HL-60 (cell line): ENCODE measurements at regions not wholly inside any gene's neighbourhood (a gene's known extent, or its start where the extent isn't known, plus 50 kb on each side); places are given as distances from the start of the nearest gene placed in this dataset.
"Not testable (repeated sequence)": the region's sequence is repeated elsewhere in the genome, so short reads cannot be mapped to it uniquely, and the experiment has no call there.

Source experiments
- DNase-seq, 2 experiments: peaks; one replicate each; pipeline ENCODE4 v3.0.0-alpha.2; 2010 to 2020; ENCODE audit warnings: low read depth in 1 of 2, low spot score in 1 of 2
- H3K27ac ChIP-seq: fragments of 250-450 bp; sonication (Bioruptor Pico); replicated peaks from 2 replicates; pipeline ENCODE4 v1.5.1; 2020; ENCODE audit warnings: mild to moderate bottlenecking, moderate library complexity
- H3K27me3 ChIP-seq: fragments of 250-450 bp; sonication (Bioruptor Pico); 2 replicates; pipeline ENCODE4 v1.5.1; 2021; ENCODE audit warnings: mild to moderate bottlenecking, moderate library complexity; ENCODE audit not compliant: insufficient read depth, poor library complexity, severe bottlenecking
- H3K4me3 ChIP-seq: replicated peaks from 2 replicates; pipeline ENCODE4 v1.5.1; 2011; ENCODE audit warnings: mild to moderate bottlenecking, control low read depth, low read length; ENCODE audit not compliant: insufficient read depth
- GABPA ChIP-seq: IDR thresholded peaks from 2 replicates; pipeline ENCODE4 v1.6.1; 2012; ENCODE audit warnings: low read depth
- POLR2AphosphoS5 ChIP-seq: IDR thresholded peaks from 2 replicates; pipeline ENCODE4 v1.6.1; 2012; ENCODE audit warnings: low read depth
- SPI1 ChIP-seq: IDR thresholded peaks from 2 replicates; pipeline ENCODE4 v1.6.1; 2012; ENCODE audit warnings: low read depth, mild to moderate bottlenecking, borderline replicate concordance
- TF ChIP-seq, protein P1 (sequence below): IDR thresholded peaks from 2 replicates; pipeline ENCODE4 v1.6.1; 2012; ENCODE audit warnings: low read depth; ENCODE audit not compliant: insufficient replicate concordance
- TF ChIP-seq, protein P2 (sequence below): IDR thresholded peaks from one replicate; pipeline ENCODE4 v1.5.1; 2011; ENCODE audit warnings: low read length, control low read depth, inconsistent platforms; ENCODE audit not compliant: insufficient read depth

DNA sequence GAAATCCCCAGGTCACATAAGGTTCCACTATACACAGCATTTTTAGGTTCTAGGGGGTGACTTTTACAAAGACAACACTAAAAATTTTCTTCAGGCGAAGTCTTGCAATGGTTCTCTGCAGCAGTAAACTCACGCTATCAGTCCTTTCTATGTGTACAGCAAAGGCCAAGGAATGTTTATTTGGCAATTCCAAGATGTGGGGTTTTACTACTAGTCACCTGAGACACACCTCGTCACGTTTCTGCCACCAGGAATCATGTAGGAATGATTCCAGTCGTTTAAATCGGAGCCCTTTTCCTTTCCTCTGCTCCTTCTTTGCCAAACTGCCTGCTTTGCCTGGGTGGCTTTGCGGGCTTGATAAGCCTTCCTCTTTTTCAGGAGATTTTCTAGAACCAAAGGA, 75.9 kb upstream of the ENPEP start:
- H3K27ac ChIP-seq, result no peak overlapping the region
- no peak for DNase-seq
- TF ChIP-seq SPI1, result no peak
- no peak overlapping the region for H3K4me3 ChIP-seq
- H3K27me3 ChIP-seq, result no peaks in the 10 kb centered on the region

DNA sequence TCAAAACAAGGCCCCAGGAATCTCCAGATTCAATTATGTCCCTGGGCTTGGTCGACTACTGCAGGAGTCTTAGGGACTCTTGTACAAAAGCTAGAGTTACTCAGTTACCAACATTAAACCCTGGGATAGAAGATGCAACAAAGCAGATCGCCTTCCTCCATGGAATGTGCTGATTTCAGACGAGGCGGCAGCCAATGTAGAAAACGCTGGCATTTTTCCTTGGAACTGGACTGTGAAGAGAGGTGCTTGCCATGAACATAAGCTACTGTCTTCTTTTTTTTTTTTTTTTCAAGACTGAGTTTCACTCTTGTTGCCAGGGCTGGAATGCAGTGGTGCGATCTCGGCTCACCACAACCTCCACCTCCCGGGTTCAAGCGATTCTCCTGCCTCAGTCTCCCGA, 76.9 kb upstream of the ENPEP start:
- H3K27ac ChIP-seq, DNase-seq, H3K27me3 ChIP-seq, H3K4me3 ChIP-seq: not testable (repeated sequence)

DNA sequence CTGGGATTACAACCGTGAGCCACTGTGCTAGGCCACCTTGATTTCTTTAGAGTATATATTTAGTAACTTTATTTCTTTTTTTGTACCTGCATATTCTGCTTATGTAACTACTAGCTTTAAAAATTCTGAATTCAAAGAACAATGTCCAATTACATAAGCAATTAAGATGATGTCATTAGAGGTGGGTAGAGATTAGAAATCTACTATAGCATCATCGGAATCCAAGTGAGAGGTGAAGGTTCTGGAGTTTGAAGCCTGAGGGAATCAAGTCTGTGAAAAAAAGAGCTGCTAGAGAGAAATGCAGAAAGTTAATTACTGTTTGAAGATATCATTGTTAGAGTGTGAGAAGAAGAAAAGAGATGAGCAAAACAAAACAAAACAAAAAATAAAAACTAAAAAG, 79.0 kb upstream of the ENPEP start:
- H3K27me3 ChIP-seq, result no peaks in the 10 kb centered on the region
- TF ChIP-seq GABPA (no peak), SPI1 (no peak), POLR2AphosphoS5 (no peak)
- TF ChIP-seq, protein P1, sequence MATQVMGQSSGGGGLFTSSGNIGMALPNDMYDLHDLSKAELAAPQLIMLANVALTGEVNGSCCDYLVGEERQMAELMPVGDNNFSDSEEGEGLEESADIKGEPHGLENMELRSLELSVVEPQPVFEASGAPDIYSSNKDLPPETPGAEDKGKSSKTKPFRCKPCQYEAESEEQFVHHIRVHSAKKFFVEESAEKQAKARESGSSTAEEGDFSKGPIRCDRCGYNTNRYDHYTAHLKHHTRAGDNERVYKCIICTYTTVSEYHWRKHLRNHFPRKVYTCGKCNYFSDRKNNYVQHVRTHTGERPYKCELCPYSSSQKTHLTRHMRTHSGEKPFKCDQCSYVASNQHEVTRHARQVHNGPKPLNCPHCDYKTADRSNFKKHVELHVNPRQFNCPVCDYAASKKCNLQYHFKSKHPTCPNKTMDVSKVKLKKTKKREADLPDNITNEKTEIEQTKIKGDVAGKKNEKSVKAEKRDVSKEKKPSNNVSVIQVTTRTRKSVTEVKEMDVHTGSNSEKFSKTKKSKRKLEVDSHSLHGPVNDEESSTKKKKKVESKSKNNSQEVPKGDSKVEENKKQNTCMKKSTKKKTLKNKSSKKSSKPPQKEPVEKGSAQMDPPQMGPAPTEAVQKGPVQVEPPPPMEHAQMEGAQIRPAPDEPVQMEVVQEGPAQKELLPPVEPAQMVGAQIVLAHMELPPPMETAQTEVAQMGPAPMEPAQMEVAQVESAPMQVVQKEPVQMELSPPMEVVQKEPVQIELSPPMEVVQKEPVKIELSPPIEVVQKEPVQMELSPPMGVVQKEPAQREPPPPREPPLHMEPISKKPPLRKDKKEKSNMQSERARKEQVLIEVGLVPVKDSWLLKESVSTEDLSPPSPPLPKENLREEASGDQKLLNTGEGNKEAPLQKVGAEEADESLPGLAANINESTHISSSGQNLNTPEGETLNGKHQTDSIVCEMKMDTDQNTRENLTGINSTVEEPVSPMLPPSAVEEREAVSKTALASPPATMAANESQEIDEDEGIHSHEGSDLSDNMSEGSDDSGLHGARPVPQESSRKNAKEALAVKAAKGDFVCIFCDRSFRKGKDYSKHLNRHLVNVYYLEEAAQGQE, result no peak
- TF ChIP-seq, protein P2, sequence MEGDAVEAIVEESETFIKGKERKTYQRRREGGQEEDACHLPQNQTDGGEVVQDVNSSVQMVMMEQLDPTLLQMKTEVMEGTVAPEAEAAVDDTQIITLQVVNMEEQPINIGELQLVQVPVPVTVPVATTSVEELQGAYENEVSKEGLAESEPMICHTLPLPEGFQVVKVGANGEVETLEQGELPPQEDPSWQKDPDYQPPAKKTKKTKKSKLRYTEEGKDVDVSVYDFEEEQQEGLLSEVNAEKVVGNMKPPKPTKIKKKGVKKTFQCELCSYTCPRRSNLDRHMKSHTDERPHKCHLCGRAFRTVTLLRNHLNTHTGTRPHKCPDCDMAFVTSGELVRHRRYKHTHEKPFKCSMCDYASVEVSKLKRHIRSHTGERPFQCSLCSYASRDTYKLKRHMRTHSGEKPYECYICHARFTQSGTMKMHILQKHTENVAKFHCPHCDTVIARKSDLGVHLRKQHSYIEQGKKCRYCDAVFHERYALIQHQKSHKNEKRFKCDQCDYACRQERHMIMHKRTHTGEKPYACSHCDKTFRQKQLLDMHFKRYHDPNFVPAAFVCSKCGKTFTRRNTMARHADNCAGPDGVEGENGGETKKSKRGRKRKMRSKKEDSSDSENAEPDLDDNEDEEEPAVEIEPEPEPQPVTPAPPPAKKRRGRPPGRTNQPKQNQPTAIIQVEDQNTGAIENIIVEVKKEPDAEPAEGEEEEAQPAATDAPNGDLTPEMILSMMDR, result no peak
- H3K4me3 ChIP-seq, result no peak overlapping the region
- DNase-seq, result no peak
- H3K27ac ChIP-seq, result no peak overlapping the region

DNA sequence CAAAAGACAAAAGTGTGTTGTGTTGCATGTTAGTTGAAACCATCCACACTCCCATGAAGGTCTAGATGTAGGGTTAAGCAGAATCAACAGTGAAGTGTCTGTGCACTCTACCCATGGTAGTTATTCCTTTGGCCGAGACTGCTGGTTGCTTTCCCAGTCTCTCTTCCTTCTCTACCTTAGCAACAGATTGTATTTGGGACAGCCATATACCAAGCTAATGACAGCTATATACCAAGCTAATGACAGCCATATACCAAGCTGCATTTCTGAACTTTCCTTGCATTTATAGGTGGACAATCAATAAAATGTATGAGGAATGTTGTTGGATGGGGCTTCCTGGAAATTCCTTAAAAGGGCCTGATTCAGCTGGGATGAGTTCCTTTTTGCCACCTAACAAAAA, 80.5 kb upstream of the ENPEP start:
- TF ChIP-seq SPI1 (no peak), GABPA (no peak), POLR2AphosphoS5 (no peak)
- TF ChIP-seq, protein P1, result no peak
- TF ChIP-seq, protein P2, result no peak
- Histone ChIP-seq H3K27ac (no peak overlapping the region), H3K27me3 (no peaks in the 10 kb centered on the region), H3K4me3 (no peak overlapping the region)
- no peak for DNase-seq

DNA sequence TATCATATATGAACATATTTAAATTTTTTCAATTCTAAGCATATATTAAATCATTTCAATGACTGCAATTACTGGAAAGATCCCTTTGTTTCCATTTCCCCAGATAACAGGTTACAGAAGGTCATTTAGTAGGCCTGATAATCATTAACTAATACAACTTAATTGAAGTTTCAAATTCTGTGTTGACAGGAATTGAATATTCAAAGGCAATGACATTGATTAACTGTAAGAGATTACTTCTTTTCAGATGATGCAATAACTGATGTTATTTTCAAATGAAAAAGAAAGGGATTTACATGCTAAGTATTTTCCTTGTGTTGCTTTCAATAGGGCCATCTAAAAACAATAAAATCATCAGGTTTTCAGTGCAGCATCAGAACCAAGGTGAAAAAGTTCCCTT, 81.1 kb upstream of the ENPEP start:
- Histone ChIP-seq H3K27me3 (no peaks in the 10 kb centered on the region), H3K4me3 (no peak overlapping the region), H3K27ac (no peak overlapping the region)
- no peak for DNase-seq
- TF ChIP-seq POLR2AphosphoS5 (no peak), GABPA (no peak), SPI1 (no peak)
- TF ChIP-seq, protein P2, result no peak
- TF ChIP-seq, protein P1, result no peak
